ENCODE measurements at regions not wholly inside any gene's neighbourhood (a gene's known extent, or its start where the extent isn't known, plus 50 kb on each side); places are given as distances from the start of the nearest gene placed in this dataset.
A peak's percentile ranks its signal among the peaks of the same experiment; 100 is the strongest.

DNA sequence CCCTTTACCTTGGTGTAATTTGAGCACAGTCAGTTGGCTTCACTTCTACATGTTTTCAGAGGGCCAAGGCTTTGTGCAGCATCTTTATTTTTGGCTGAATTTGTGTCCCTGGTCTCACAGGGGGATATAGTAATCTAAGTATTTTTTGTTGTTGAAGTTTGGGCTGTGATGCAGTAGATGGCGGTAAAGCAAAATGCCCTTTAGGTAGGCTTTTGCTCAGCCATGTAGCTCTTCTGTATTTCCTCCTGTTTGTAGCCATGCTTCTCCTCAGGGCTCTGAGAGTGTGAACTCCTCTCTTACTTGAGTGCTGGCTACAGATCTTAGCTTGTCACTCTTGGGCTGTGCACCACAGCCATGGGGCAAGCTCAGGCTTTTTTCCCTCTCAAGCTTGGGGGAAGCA is 328.6 kb downstream of the SLITRK5 start:
- peaks cover 0 to 7% of the 10 kb centered on the region in 2 experiments; a peak in 1 of 4 replicates for H3K9me3 ChIP-seq (ENCODE audit: control insufficient read depth in 1 of 2, insufficient read depth in 1 of 2, low read depth in 1 of 2, low read length in 2 of 2)

GRCh38 chr13:88000239-88000638 is 329.1 kb downstream of the SLITRK5 start:
- no peak overlapping the region for H3K9ac ChIP-seq (ENCODE audit: low read length)
- peaks cover 0 to 7% of the 10 kb centered on the region in 2 experiments; a peak in 1 of 4 replicates for H3K9me3 ChIP-seq (ENCODE audit: control insufficient read depth in 1 of 2, insufficient read depth in 1 of 2, low read depth in 1 of 2, low read length in 2 of 2)
- H4K20me1 ChIP-seq (ENCODE audit: insufficient read depth) = no peaks in the 10 kb centered on the region
- no peaks in the 10 kb centered on the region for H3K9me2 ChIP-seq (ENCODE audit: insufficient read depth)
- H3K4me2 ChIP-seq (ENCODE audit: low read length) = no peak overlapping the region
- H3K36me3 ChIP-seq (ENCODE audit: control insufficient read depth in 1 of 2, insufficient read depth in 2 of 2, low read length in 2 of 2) = no peaks in the 10 kb centered on the region
- DNase-seq (ENCODE audit: low read depth, low spot score) (no peak), ATAC-seq (no peak)
- H3K79me2 ChIP-seq (ENCODE audit: insufficient read depth, low read length) = no peaks in the 10 kb centered on the region
- intact Hi-C loops (cut with micrococcal nuclease) = no loop called here
- no peak overlapping the region for H2AFZ ChIP-seq (ENCODE audit: low read depth, low read length, poor library complexity, severe bottlenecking)
- ChIA-PET CTCF (no interaction called here), RAD21 (ENCODE audit: low non-redundant PET in 1 of 2, low total read pairs in 2 of 2, uncharacterized antibody in 2 of 2, unreplicated experiment in 2 of 2) (no interaction called here), POLR2A (no interaction called here)
- H3K4me1 ChIP-seq (ENCODE audit: control insufficient read depth in 1 of 2, insufficient read depth in 2 of 2, low read length in 2 of 2) = peaks cover 0 to 6% of the 10 kb centered on the region in 2 experiments; a peak in 1 of 4 replicates
- H3K4me3 ChIP-seq (replicated peaks in 1 of 2; ENCODE audit: low read depth in 1 of 2, low read length in 2 of 2) = no peak overlapping the region
- H3K27ac ChIP-seq (ENCODE audit: low read depth, low read length) = no peak overlapping the region
- H3K27me3 ChIP-seq (ENCODE audit: insufficient read depth, low read length) = no peaks in the 10 kb centered on the region
- BruUV-seq (replicated peaks) = no TSS peak
- TF ChIP-seq SIN3A (IDR thresholded peaks at IDR 0.05; ENCODE audit: low read depth) = no peak
- TF ChIP-seq FOSL1 (IDR thresholded peaks at IDR 0.05; ENCODE audit: low read depth) = no peak
- no peak for TF ChIP-seq SRF (IDR thresholded peaks at IDR 0.05; ENCODE audit: low read depth)
- TF ChIP-seq ZBTB33 (IDR thresholded peaks at IDR 0.05; ENCODE audit: extremely low read depth, insufficient replicate concordance, low read length) = no peak
- TF ChIP-seq, protein P1, sequence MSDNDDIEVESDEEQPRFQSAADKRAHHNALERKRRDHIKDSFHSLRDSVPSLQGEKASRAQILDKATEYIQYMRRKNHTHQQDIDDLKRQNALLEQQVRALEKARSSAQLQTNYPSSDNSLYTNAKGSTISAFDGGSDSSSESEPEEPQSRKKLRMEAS (IDR thresholded peaks at IDR 0.05) = no peak
- TF ChIP-seq CTCF (IDR thresholded peaks at IDR 0.05 in 2 of 3, conservative IDR thresholded peaks at IDR 0.05 in 1 of 3; ENCODE audit: borderline replicate concordance in 1 of 3, insufficient read depth in 1 of 3, low read depth in 2 of 3, low read length in 2 of 3) = no peak
- TF ChIP-seq TCF7L2 (IDR thresholded peaks at IDR 0.05; ENCODE audit: borderline replicate concordance, extremely low read depth, insufficient read depth, insufficient read length) = no peak
- TF ChIP-seq CEBPB (IDR thresholded peaks at IDR 0.05; ENCODE audit: low read depth) = no peak
- no peak for TF ChIP-seq JUND (IDR thresholded peaks at IDR 0.05)
- TF ChIP-seq EGR1 (IDR thresholded peaks at IDR 0.05; ENCODE audit: low read depth) = no peak

More for the DNA sequence above, 328.6 kb downstream of the SLITRK5 start:
- TF ChIP-seq POLR2A (IDR thresholded peaks at IDR 0.05; ENCODE audit: borderline replicate concordance, extremely low read depth, insufficient read depth, insufficient read length) = no peak
- TF ChIP-seq CEBPB (IDR thresholded peaks at IDR 0.05; ENCODE audit: low read depth) = no peak
- TF ChIP-seq ZBTB33 (IDR thresholded peaks at IDR 0.05; ENCODE audit: extremely low read depth, insufficient replicate concordance, low read length) = no peak
- no peak for TF ChIP-seq RAD21 (IDR thresholded peaks at IDR 0.05; ENCODE audit: low read depth)
- intact Hi-C loops (cut with micrococcal nuclease) = no loop called here
- Histone ChIP-seq H3K9ac (ENCODE audit: low read length) (no peak overlapping the region), H3K27me3 (ENCODE audit: insufficient read depth, low read length) (no peaks in the 10 kb centered on the region), H3K4me1 (ENCODE audit: control insufficient read depth in 1 of 2, insufficient read depth in 2 of 2, low read length in 2 of 2) (peaks cover 0 to 6% of the 10 kb centered on the region in 2 experiments; a peak in 1 of 4 replicates), H3K36me3 (ENCODE audit: control insufficient read depth in 1 of 2, insufficient read depth in 2 of 2, low read length in 2 of 2) (no peaks in the 10 kb centered on the region), H3K4me2 (ENCODE audit: low read length) (no peak overlapping the region), H4K20me1 (ENCODE audit: insufficient read depth) (no peaks in the 10 kb centered on the region), H3K9me2 (ENCODE audit: insufficient read depth) (no peaks in the 10 kb centered on the region), H3K4me3 (replicated peaks in 1 of 2; ENCODE audit: low read depth in 1 of 2, low read length in 2 of 2) (no peak overlapping the region), H3K27ac (ENCODE audit: low read depth, low read length) (no peak overlapping the region), H2AFZ (ENCODE audit: low read depth, low read length, poor library complexity, severe bottlenecking) (no peak overlapping the region), H3K79me2 (ENCODE audit: insufficient read depth, low read length) (no peaks in the 10 kb centered on the region)
- DNase-seq (ENCODE audit: low read depth, low spot score) (no peak), ATAC-seq (0 out of 2 replicates have a peak, but pooled peaks have one; percentile 14)
- ChIA-PET RAD21 (ENCODE audit: low non-redundant PET in 1 of 2, low total read pairs in 2 of 2, uncharacterized antibody in 2 of 2, unreplicated experiment in 2 of 2) (no interaction called here), POLR2A (no interaction called here), CTCF (no interaction called here)
- no TSS peak for BruUV-seq (replicated peaks)

All from HCT116 (cell line).